SK-N-SH (cell line): ENCODE measurements at regions not wholly inside any gene's neighbourhood (a gene's known extent, or its start where the extent isn't known, plus 50 kb on each side); places are given as distances from the start of the nearest gene placed in this dataset.

Source experiments
- CTCF ChIA-PET: fragments of 300-600, 350-600 bp; formaldehyde crosslinking; extraction: SDS; loops from one replicate; lab custom pipeline; 2021; lab: Yijun Ruan, JAX
- POLR2A ChIA-PET: fragments of 350-600 bp; sonication (Branson Sonifier 250); formaldehyde crosslinking; extraction: SDS; loops from one replicate; lab custom pipeline; 2020; ENCODE audit warnings: antibody characterized with exemption, inconsistent platforms; lab: Yijun Ruan, JAX
- DNase-seq: peaks from one replicate; pipeline ENCODE4 v3.0.0; 2012
- H2AFZ ChIP-seq: fragments of 200-600 bp; sonication (generic); 2 replicates; pipeline ENCODE4 v1.8.1; 2016; ENCODE audit warnings: antibody characterized with exemption, mild to moderate bottlenecking, low read depth
- H3F3A ChIP-seq: fragments of 200-600 bp; sonication (generic); replicated peaks from 2 replicates; pipeline ENCODE3; 2016; ENCODE audit warnings: antibody characterized with exemption, mild to moderate bottlenecking; ENCODE audit not compliant: insufficient read depth
- H3K27ac ChIP-seq, 2 experiments: fragments of 200-500 bp in 1 of 2; fragments of 200-600 bp in 1 of 2; sonication (Bioruptor generic) in 1 of 2; sonication (generic), shearing (Covaris generic) in 1 of 2; 2 replicates each; pipeline versions ENCODE4 v1.5.1 to v1.6.1; 2014 to 2016; ENCODE audit warnings: low read depth in 2 of 2, inconsistent platforms in 1 of 2, low read length in 1 of 2, mild to moderate bottlenecking in 1 of 2, mixed read lengths in 1 of 2
- H3K27me3 ChIP-seq: fragments of 200-600 bp; sonication (generic), shearing (Covaris generic); 2 replicates; pipeline ENCODE4 v1.6.1; 2016; ENCODE audit warnings: mixed run types; ENCODE audit not compliant: insufficient read depth
- H3K36me3 ChIP-seq, 2 experiments: fragments of 200-500 bp in 1 of 2; fragments of 200-600 bp in 1 of 2; sonication (Bioruptor generic) in 1 of 2; sonication (generic) in 1 of 2; replicated peaks in 1 of 2; 2 replicates each; pipeline versions ENCODE3 to v1.5.1; 2014 to 2016; ENCODE audit warnings: low read length in 1 of 2, mild to moderate bottlenecking in 1 of 2; ENCODE audit not compliant: insufficient read depth in 2 of 2, control insufficient read depth in 1 of 2
- H3K4me1 ChIP-seq, 2 experiments: fragments of 200-500 bp in 1 of 2; fragments of 200-600 bp in 1 of 2; sonication (Bioruptor generic) in 1 of 2; sonication (generic), shearing (Covaris generic) in 1 of 2; 2 replicates each; pipeline versions ENCODE4 v1.5.1 to v1.6.1; 2014 to 2016; ENCODE audit warnings: low read depth in 1 of 2, low read length in 1 of 2, mixed run types in 1 of 2; ENCODE audit not compliant: insufficient read depth in 2 of 2, control insufficient read depth in 1 of 2
- H3K4me2 ChIP-seq: fragments of 200-600 bp; sonication (generic), shearing (Covaris generic); 2 replicates; pipeline ENCODE4 v1.6.1; 2017; ENCODE audit warnings: mixed run types
- H3K4me3 ChIP-seq, 2 experiments: fragments of 200-500 bp in 1 of 2; fragments of 200-600 bp in 1 of 2; sonication (Bioruptor generic) in 1 of 2; sonication (generic), shearing (Covaris generic) in 1 of 2; 2 replicates each; pipeline versions ENCODE4 v1.5.1 to v1.8.1; 2014 to 2016; ENCODE audit warnings: low read depth in 2 of 2, inconsistent platforms in 1 of 2, low read length in 1 of 2, mild to moderate bottlenecking in 1 of 2, mixed read lengths in 1 of 2, moderate library complexity in 1 of 2
- H3K79me2 ChIP-seq: fragments of 200-600 bp; sonication (generic); 2 replicates; pipeline ENCODE4 v1.8.1; 2017; ENCODE audit warnings: mild to moderate bottlenecking; ENCODE audit not compliant: insufficient read depth
- H3K9ac ChIP-seq: fragments of 200-600 bp; sonication (generic); 2 replicates; pipeline ENCODE4 v1.6.1; 2017; ENCODE audit warnings: mixed run types
- H3K9me2 ChIP-seq: fragments of 200-600 bp; sonication (generic); 2 replicates; pipeline ENCODE4 v1.6.1; 2017; ENCODE audit warnings: mixed run types
- H3K9me3 ChIP-seq: fragments of 200-600 bp; sonication (generic); 2 replicates; pipeline ENCODE4 v1.6.1; 2017; ENCODE audit warnings: mixed run types, mild to moderate bottlenecking, moderate library complexity
- H4K20me1 ChIP-seq: fragments of 200-600 bp; sonication (generic); 2 replicates; pipeline ENCODE4 v1.6.1; 2017; ENCODE audit warnings: mild to moderate bottlenecking, mixed run types; ENCODE audit not compliant: insufficient read depth
- CHD2 ChIP-seq: fragments of 150-350 bp; IDR thresholded peaks from 2 replicates; pipeline ENCODE4 v1.6.1; 2018; ENCODE audit warnings: low read length; ENCODE audit not compliant: partially characterized antibody
- ELF1 ChIP-seq: IDR thresholded peaks from 2 replicates; pipeline ENCODE4 v1.4.0; 2012
- EP300 ChIP-seq, 2 experiments: IDR thresholded peaks; 2 replicates each; pipeline versions ENCODE4 v1.4.0 to v1.6.1; 2012; ENCODE audit warnings: borderline replicate concordance in 1 of 2, low read depth in 1 of 2, low read length in 1 of 2
- FOXM1 ChIP-seq: IDR thresholded peaks from 2 replicates; pipeline ENCODE4 v1.4.0; 2012; ENCODE audit warnings: low read depth, mild to moderate bottlenecking
- JUND ChIP-seq: IDR thresholded peaks from 2 replicates; pipeline ENCODE4 v1.4.0; 2012
- POLR2AphosphoS5 ChIP-seq: IDR thresholded peaks from 2 replicates; pipeline ENCODE4 v1.6.1; 2012; ENCODE audit warnings: low read depth, low read length
- RFX5 ChIP-seq: IDR thresholded peaks from 2 replicates; pipeline ENCODE4 v1.6.1; 2012; ENCODE audit warnings: mild to moderate bottlenecking, improper control_type of control experiment, low read length
- RXRA ChIP-seq: IDR thresholded peaks from 2 replicates; pipeline ENCODE4 v1.4.0; 2012; ENCODE audit warnings: low read depth, mild to moderate bottlenecking, borderline replicate concordance
- SMC3 ChIP-seq: IDR thresholded peaks from 2 replicates; pipeline ENCODE4 v1.6.1; 2012; ENCODE audit warnings: low read depth, low read length, improper control_type of control experiment
- TCF12 ChIP-seq: IDR thresholded peaks from 2 replicates; pipeline ENCODE4 v1.4.0; 2012
- YY1 ChIP-seq: IDR thresholded peaks from 2 replicates; pipeline ENCODE4 v1.4.0; 2012; ENCODE audit warnings: low read depth, mild to moderate bottlenecking
- WGBS: methylation state at CpG from one replicate; pipeline ENCODE4 v1.1.6; 2017; ENCODE audit warnings: low lambda C conversion rate; 5-methylcytosine and 5-hydroxymethylcytosine counted together
- TF ChIP-seq, protein P1 (sequence below): fragments of 150-350 bp; IDR thresholded peaks from 2 replicates; pipeline ENCODE4 v1.6.1; 2016; ENCODE audit warnings: mild to moderate bottlenecking, low read depth, low read length

DNA sequence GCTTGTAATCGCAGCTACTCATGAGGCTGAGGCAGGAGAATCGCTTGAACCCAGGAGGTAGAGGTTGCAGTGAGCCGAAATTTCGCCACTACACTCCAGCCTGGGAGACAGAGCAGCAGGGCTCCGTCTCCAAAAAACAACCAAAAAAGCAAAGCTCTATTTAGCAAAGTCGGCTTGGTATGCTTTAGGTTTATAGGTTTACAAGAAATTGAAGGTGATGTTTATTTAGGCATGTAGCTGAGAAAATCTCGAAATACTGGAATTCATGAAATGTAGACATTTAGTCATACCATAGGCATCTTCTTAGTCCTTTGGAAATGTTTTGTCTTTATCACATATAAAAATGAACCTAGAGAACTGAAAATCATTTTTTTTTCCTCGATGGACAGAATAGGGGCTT is 453.8 kb upstream of the ANKRD30A start:
- no peaks in the 10 kb centered on the region for H3K36me3 ChIP-seq
- peaks cover 9 to 33% of the 10 kb centered on the region in 2 experiments; a peak in 3 of 4 replicates for H3K4me1 ChIP-seq
- DNase-seq, result no peak
- 72% methylated on average over 8 of the region's 8 CpGs for WGBS
- H3K9ac ChIP-seq, result no peak overlapping the region
- peak overlapping the region in 1 of 2 experiments; percentile 22; a peak in 1 of 4 replicates for H3K27ac ChIP-seq
- CTCF ChIA-PET, result no interaction called here
- peak overlapping the region; percentile 33; the same call in 1 of the 2 replicates for H2AFZ ChIP-seq
- H3K4me3 ChIP-seq, result no peak overlapping the region
- H3K9me3 ChIP-seq, result no peaks in the 10 kb centered on the region
- H4K20me1 ChIP-seq, result no peaks in the 10 kb centered on the region
- peaks cover 3% of the 10 kb centered on the region for H3F3A ChIP-seq
- H3K27me3 ChIP-seq, result no peaks in the 10 kb centered on the region
- TF ChIP-seq JUND (0 out of 2 replicates have a peak, but pooled peaks have one; percentile 9), TCF12 (peak; percentile 26; the same call in 1 of the 2 replicates), SMC3 (no peak), EP300 (IDR thresholded peaks at IDR 0.05; ENCODE audit: borderline replicate concordance in 1 of 2, low read depth in 1 of 2, low read length in 1 of 2) (0 out of 4 replicates have a peak, but pooled peaks of 1 of the 2 experiments have one; percentile 10)
- TF ChIP-seq, all 33 proteins: peak for 3
- POLR2A ChIA-PET, result no interaction called here
- no peak overlapping the region; the same call in 1 of the 2 replicates for H3K4me2 ChIP-seq
- no peaks in the 10 kb centered on the region for H3K9me2 ChIP-seq
- no peaks in the 10 kb centered on the region for H3K79me2 ChIP-seq

GRCh38 chr10:36670621-36671402 is 454.6 kb upstream of the ANKRD30A start:
- ChIA-PET CTCF (no interaction called here), POLR2A (no interaction called here)
- no peak overlapping the region; the same call in 1 of the 2 replicates for H3K4me2 ChIP-seq
- no peaks in the 10 kb centered on the region for H3F3A ChIP-seq
- H3K9me2 ChIP-seq, result no peaks in the 10 kb centered on the region
- no peak for TF ChIP-seq CHD2
- no peak for TF ChIP-seq RFX5
- TF ChIP-seq FOXM1, result no peak
- no peak for TF ChIP-seq POLR2AphosphoS5
- no peak for TF ChIP-seq RXRA
- TF ChIP-seq TCF12, result no peak
- no peak for TF ChIP-seq YY1
- no peak for TF ChIP-seq ELF1
- TF ChIP-seq, protein P1, sequence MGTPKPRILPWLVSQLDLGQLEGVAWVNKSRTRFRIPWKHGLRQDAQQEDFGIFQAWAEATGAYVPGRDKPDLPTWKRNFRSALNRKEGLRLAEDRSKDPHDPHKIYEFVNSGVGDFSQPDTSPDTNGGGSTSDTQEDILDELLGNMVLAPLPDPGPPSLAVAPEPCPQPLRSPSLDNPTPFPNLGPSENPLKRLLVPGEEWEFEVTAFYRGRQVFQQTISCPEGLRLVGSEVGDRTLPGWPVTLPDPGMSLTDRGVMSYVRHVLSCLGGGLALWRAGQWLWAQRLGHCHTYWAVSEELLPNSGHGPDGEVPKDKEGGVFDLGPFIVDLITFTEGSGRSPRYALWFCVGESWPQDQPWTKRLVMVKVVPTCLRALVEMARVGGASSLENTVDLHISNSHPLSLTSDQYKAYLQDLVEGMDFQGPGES, result no peak
- DNase-seq, result no peak
- no peak overlapping the region for H3K9ac ChIP-seq
- no peak overlapping the region for H2AFZ ChIP-seq
- H3K79me2 ChIP-seq, result no peaks in the 10 kb centered on the region
- H3K9me3 ChIP-seq, result no peaks in the 10 kb centered on the region
- H3K27ac ChIP-seq, result peak overlapping the region in 1 of 2 experiments; percentile 7; a peak in 1 of 4 replicates
- WGBS, result 87% methylated on average over 4 of the region's 4 CpGs
- H3K4me1 ChIP-seq, result peaks cover 3 to 25% of the 10 kb centered on the region in 2 experiments; a peak in 2 of 4 replicates
- no peak overlapping the region for H3K4me3 ChIP-seq
- no peaks in the 10 kb centered on the region for H3K36me3 ChIP-seq
- H4K20me1 ChIP-seq, result no peaks in the 10 kb centered on the region
- H3K27me3 ChIP-seq, result no peaks in the 10 kb centered on the region
